Liver (tissue), 3 donors: ENCODE measurements at regions not wholly inside any gene's neighbourhood (a gene's known extent, or its start where the extent isn't known, plus 50 kb on each side); places are given as distances from the start of the nearest gene placed in this dataset.

Experiments
- RAD21 ChIP-seq, 2 donors: IDR thresholded peaks; 2 replicates each; pipeline ENCODE4 v1.6.1; 2016; ENCODE audit warnings: antibody characterized with exemption in 2 of 2, mild to moderate bottlenecking in 2 of 2
- SP1 ChIP-seq: IDR thresholded peaks from 2 replicates; pipeline ENCODE4 v1.6.1; 2018; ENCODE audit warnings: antibody characterized with exemption, mild to moderate bottlenecking
- TF ChIP-seq, protein P1 (sequence below): fragments of 150-350 bp; IDR thresholded peaks from 2 replicates; pipeline ENCODE4 v1.5.1; 2017; ENCODE audit warnings: improper control_type of control experiment, low read depth, low read length; ENCODE audit not compliant: missing input control
- TF ChIP-seq, protein P2 (sequence below): IDR thresholded peaks from 2 replicates; pipeline ENCODE4 v1.6.1; 2016; ENCODE audit warnings: antibody characterized with exemption
- TF ChIP-seq, protein P3 (sequence below): IDR thresholded peaks from 2 replicates; pipeline ENCODE4 v1.6.1; 2016; ENCODE audit warnings: antibody characterized with exemption, mild to moderate bottlenecking
- TF ChIP-seq, protein P4 (sequence below): IDR thresholded peaks from 2 replicates; pipeline ENCODE4 v1.6.1; 2016; ENCODE audit warnings: antibody characterized with exemption
- donor health status: healthy.
- donor health status: healthy.

DNA sequence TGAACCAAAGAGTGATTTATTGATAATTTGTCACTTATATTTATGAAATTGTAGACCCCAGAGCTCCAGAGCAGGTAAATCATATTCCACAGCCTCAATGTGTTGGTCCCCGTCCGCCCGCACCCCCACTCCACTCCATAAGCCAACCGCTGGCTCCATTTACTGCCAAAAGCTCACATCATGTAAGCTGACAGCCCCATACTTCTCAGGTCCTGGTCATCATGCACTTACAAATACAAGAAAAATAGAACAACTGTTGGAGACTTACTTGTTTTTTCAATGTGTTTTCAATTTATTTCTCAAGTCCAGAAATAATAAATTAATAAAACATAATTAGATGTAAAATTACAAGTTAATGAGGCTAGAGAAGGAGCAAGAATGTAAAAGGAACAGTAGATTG is 235.7 kb upstream of the HAND2 start:
- TF ChIP-seq, protein P1, sequence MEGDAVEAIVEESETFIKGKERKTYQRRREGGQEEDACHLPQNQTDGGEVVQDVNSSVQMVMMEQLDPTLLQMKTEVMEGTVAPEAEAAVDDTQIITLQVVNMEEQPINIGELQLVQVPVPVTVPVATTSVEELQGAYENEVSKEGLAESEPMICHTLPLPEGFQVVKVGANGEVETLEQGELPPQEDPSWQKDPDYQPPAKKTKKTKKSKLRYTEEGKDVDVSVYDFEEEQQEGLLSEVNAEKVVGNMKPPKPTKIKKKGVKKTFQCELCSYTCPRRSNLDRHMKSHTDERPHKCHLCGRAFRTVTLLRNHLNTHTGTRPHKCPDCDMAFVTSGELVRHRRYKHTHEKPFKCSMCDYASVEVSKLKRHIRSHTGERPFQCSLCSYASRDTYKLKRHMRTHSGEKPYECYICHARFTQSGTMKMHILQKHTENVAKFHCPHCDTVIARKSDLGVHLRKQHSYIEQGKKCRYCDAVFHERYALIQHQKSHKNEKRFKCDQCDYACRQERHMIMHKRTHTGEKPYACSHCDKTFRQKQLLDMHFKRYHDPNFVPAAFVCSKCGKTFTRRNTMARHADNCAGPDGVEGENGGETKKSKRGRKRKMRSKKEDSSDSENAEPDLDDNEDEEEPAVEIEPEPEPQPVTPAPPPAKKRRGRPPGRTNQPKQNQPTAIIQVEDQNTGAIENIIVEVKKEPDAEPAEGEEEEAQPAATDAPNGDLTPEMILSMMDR = no peak
- no peak for TF ChIP-seq SP1
- TF ChIP-seq RAD21 (IDR thresholded peaks at IDR 0.05) = no peak
- TF ChIP-seq, protein P2, sequence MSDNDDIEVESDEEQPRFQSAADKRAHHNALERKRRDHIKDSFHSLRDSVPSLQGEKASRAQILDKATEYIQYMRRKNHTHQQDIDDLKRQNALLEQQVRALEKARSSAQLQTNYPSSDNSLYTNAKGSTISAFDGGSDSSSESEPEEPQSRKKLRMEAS = no peak
- TF ChIP-seq, protein P3, sequence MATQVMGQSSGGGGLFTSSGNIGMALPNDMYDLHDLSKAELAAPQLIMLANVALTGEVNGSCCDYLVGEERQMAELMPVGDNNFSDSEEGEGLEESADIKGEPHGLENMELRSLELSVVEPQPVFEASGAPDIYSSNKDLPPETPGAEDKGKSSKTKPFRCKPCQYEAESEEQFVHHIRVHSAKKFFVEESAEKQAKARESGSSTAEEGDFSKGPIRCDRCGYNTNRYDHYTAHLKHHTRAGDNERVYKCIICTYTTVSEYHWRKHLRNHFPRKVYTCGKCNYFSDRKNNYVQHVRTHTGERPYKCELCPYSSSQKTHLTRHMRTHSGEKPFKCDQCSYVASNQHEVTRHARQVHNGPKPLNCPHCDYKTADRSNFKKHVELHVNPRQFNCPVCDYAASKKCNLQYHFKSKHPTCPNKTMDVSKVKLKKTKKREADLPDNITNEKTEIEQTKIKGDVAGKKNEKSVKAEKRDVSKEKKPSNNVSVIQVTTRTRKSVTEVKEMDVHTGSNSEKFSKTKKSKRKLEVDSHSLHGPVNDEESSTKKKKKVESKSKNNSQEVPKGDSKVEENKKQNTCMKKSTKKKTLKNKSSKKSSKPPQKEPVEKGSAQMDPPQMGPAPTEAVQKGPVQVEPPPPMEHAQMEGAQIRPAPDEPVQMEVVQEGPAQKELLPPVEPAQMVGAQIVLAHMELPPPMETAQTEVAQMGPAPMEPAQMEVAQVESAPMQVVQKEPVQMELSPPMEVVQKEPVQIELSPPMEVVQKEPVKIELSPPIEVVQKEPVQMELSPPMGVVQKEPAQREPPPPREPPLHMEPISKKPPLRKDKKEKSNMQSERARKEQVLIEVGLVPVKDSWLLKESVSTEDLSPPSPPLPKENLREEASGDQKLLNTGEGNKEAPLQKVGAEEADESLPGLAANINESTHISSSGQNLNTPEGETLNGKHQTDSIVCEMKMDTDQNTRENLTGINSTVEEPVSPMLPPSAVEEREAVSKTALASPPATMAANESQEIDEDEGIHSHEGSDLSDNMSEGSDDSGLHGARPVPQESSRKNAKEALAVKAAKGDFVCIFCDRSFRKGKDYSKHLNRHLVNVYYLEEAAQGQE = no peak
- TF ChIP-seq, protein P4, sequence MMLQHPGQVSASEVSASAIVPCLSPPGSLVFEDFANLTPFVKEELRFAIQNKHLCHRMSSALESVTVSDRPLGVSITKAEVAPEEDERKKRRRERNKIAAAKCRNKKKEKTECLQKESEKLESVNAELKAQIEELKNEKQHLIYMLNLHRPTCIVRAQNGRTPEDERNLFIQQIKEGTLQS = no peak
